SK-N-SH (cell line): ENCODE measurements at regions not wholly inside any gene's neighbourhood (a gene's known extent, or its start where the extent isn't known, plus 50 kb on each side); places are given as distances from the start of the nearest gene placed in this dataset.

Source experiments
- CTCF ChIA-PET: fragments of 300-600, 350-600 bp; formaldehyde crosslinking; extraction: SDS; loops from one replicate; lab custom pipeline; 2021; lab: Yijun Ruan, JAX
- POLR2A ChIA-PET: fragments of 350-600 bp; sonication (Branson Sonifier 250); formaldehyde crosslinking; extraction: SDS; loops from one replicate; lab custom pipeline; 2020; ENCODE audit warnings: antibody characterized with exemption, inconsistent platforms; lab: Yijun Ruan, JAX
- DNase-seq: peaks from one replicate; pipeline ENCODE4 v3.0.0; 2012
- H2AFZ ChIP-seq: fragments of 200-600 bp; sonication (generic); 2 replicates; pipeline ENCODE4 v1.8.1; 2016; ENCODE audit warnings: antibody characterized with exemption, mild to moderate bottlenecking, low read depth
- H3F3A ChIP-seq: fragments of 200-600 bp; sonication (generic); replicated peaks from 2 replicates; pipeline ENCODE3; 2016; ENCODE audit warnings: antibody characterized with exemption, mild to moderate bottlenecking; ENCODE audit not compliant: insufficient read depth
- H3K27ac ChIP-seq, 2 experiments: fragments of 200-500 bp in 1 of 2; fragments of 200-600 bp in 1 of 2; sonication (Bioruptor generic) in 1 of 2; sonication (generic), shearing (Covaris generic) in 1 of 2; 2 replicates each; pipeline versions ENCODE4 v1.5.1 to v1.6.1; 2014 to 2016; ENCODE audit warnings: low read depth in 2 of 2, inconsistent platforms in 1 of 2, low read length in 1 of 2, mild to moderate bottlenecking in 1 of 2, mixed read lengths in 1 of 2
- H3K27me3 ChIP-seq: fragments of 200-600 bp; sonication (generic), shearing (Covaris generic); 2 replicates; pipeline ENCODE4 v1.6.1; 2016; ENCODE audit warnings: mixed run types; ENCODE audit not compliant: insufficient read depth
- H3K36me3 ChIP-seq, 2 experiments: fragments of 200-500 bp in 1 of 2; fragments of 200-600 bp in 1 of 2; sonication (Bioruptor generic) in 1 of 2; sonication (generic) in 1 of 2; replicated peaks in 1 of 2; 2 replicates each; pipeline versions ENCODE3 to v1.5.1; 2014 to 2016; ENCODE audit warnings: low read length in 1 of 2, mild to moderate bottlenecking in 1 of 2; ENCODE audit not compliant: insufficient read depth in 2 of 2, control insufficient read depth in 1 of 2
- H3K4me1 ChIP-seq, 2 experiments: fragments of 200-500 bp in 1 of 2; fragments of 200-600 bp in 1 of 2; sonication (Bioruptor generic) in 1 of 2; sonication (generic), shearing (Covaris generic) in 1 of 2; 2 replicates each; pipeline versions ENCODE4 v1.5.1 to v1.6.1; 2014 to 2016; ENCODE audit warnings: low read depth in 1 of 2, low read length in 1 of 2, mixed run types in 1 of 2; ENCODE audit not compliant: insufficient read depth in 2 of 2, control insufficient read depth in 1 of 2
- H3K4me2 ChIP-seq: fragments of 200-600 bp; sonication (generic), shearing (Covaris generic); 2 replicates; pipeline ENCODE4 v1.6.1; 2017; ENCODE audit warnings: mixed run types
- H3K4me3 ChIP-seq, 2 experiments: fragments of 200-500 bp in 1 of 2; fragments of 200-600 bp in 1 of 2; sonication (Bioruptor generic) in 1 of 2; sonication (generic), shearing (Covaris generic) in 1 of 2; 2 replicates each; pipeline versions ENCODE4 v1.5.1 to v1.8.1; 2014 to 2016; ENCODE audit warnings: low read depth in 2 of 2, inconsistent platforms in 1 of 2, low read length in 1 of 2, mild to moderate bottlenecking in 1 of 2, mixed read lengths in 1 of 2, moderate library complexity in 1 of 2
- H3K79me2 ChIP-seq: fragments of 200-600 bp; sonication (generic); 2 replicates; pipeline ENCODE4 v1.8.1; 2017; ENCODE audit warnings: mild to moderate bottlenecking; ENCODE audit not compliant: insufficient read depth
- H3K9ac ChIP-seq: fragments of 200-600 bp; sonication (generic); 2 replicates; pipeline ENCODE4 v1.6.1; 2017; ENCODE audit warnings: mixed run types
- H3K9me2 ChIP-seq: fragments of 200-600 bp; sonication (generic); 2 replicates; pipeline ENCODE4 v1.6.1; 2017; ENCODE audit warnings: mixed run types
- H3K9me3 ChIP-seq: fragments of 200-600 bp; sonication (generic); 2 replicates; pipeline ENCODE4 v1.6.1; 2017; ENCODE audit warnings: mixed run types, mild to moderate bottlenecking, moderate library complexity
- H4K20me1 ChIP-seq: fragments of 200-600 bp; sonication (generic); 2 replicates; pipeline ENCODE4 v1.6.1; 2017; ENCODE audit warnings: mild to moderate bottlenecking, mixed run types; ENCODE audit not compliant: insufficient read depth
- EZH2phosphoT487 ChIP-seq: fragments of 200-600 bp; sonication (generic); IDR thresholded peaks from 2 replicates; pipeline ENCODE4 v1.6.1; 2017; ENCODE audit warnings: low read depth, mixed run types, mild to moderate bottlenecking, antibody characterized with exemption, moderate library complexity, borderline replicate concordance
- FOXJ3 ChIP-seq: sonication (generic); formaldehyde crosslinking; IDR thresholded peaks from 2 replicates; pipeline ENCODE4 v1.5.1; 2020; ENCODE audit warnings: mild to moderate bottlenecking, missing genetic modification reagents
- FOXM1 ChIP-seq: IDR thresholded peaks from 2 replicates; pipeline ENCODE4 v1.4.0; 2012; ENCODE audit warnings: low read depth, mild to moderate bottlenecking
- GABPA ChIP-seq: IDR thresholded peaks from 2 replicates; pipeline ENCODE4 v1.4.0; 2012; ENCODE audit warnings: low read depth, mild to moderate bottlenecking
- MEF2A ChIP-seq: IDR thresholded peaks from 2 replicates; pipeline ENCODE4 v1.4.0; 2012; ENCODE audit warnings: low read depth, borderline replicate concordance
- MXI1 ChIP-seq: IDR thresholded peaks from 2 replicates; pipeline ENCODE4 v1.6.1; 2012; ENCODE audit warnings: mild to moderate bottlenecking, low read depth, low read length, improper control_type of control experiment
- RAD21 ChIP-seq: IDR thresholded peaks from 2 replicates; pipeline ENCODE4 v1.6.1; 2012; ENCODE audit warnings: mild to moderate bottlenecking, low read length
- RCOR1 ChIP-seq: fragments of 150-350 bp; IDR thresholded peaks from 2 replicates; pipeline ENCODE4 v1.6.1; 2017; ENCODE audit warnings: antibody characterized with exemption, low read length
- RFX5 ChIP-seq: IDR thresholded peaks from 2 replicates; pipeline ENCODE4 v1.6.1; 2012; ENCODE audit warnings: mild to moderate bottlenecking, improper control_type of control experiment, low read length
- RXRA ChIP-seq: IDR thresholded peaks from 2 replicates; pipeline ENCODE4 v1.4.0; 2012; ENCODE audit warnings: low read depth, mild to moderate bottlenecking, borderline replicate concordance
- SMC3 ChIP-seq: IDR thresholded peaks from 2 replicates; pipeline ENCODE4 v1.6.1; 2012; ENCODE audit warnings: low read depth, low read length, improper control_type of control experiment
- TAF1 ChIP-seq: IDR thresholded peaks from 2 replicates; pipeline ENCODE4 v1.6.1; 2012; ENCODE audit warnings: low read depth, mild to moderate bottlenecking, low read length, moderate library complexity, borderline replicate concordance
- TCF12 ChIP-seq: IDR thresholded peaks from 2 replicates; pipeline ENCODE4 v1.4.0; 2012
- YY1 ChIP-seq: IDR thresholded peaks from 2 replicates; pipeline ENCODE4 v1.4.0; 2012; ENCODE audit warnings: low read depth, mild to moderate bottlenecking
- WGBS: methylation state at CpG from one replicate; pipeline ENCODE4 v1.1.6; 2017; ENCODE audit warnings: low lambda C conversion rate; 5-methylcytosine and 5-hydroxymethylcytosine counted together
- TF ChIP-seq, protein P1 (sequence below): fragments of 200-600 bp; sonication (generic); IDR thresholded peaks from 2 replicates; pipeline ENCODE4 v1.6.1; 2017; ENCODE audit warnings: antibody characterized with exemption, mild to moderate bottlenecking, moderate library complexity
- TF ChIP-seq, protein P2 (sequence below): IDR thresholded peaks from 2 replicates; pipeline ENCODE4 v1.6.1; 2012; ENCODE audit warnings: mild to moderate bottlenecking, low read depth, low read length, moderate library complexity
- TF ChIP-seq, protein P3 (sequence below): fragments of 150-350 bp; IDR thresholded peaks from 2 replicates; pipeline ENCODE4 v1.6.1; 2017; ENCODE audit warnings: antibody characterized with exemption, low read length, low read depth, borderline replicate concordance
- TF ChIP-seq, protein P4 (sequence below): IDR thresholded peaks from 2 replicates; pipeline ENCODE4 v1.4.0; 2012; ENCODE audit warnings: low read depth, borderline replicate concordance

DNA sequence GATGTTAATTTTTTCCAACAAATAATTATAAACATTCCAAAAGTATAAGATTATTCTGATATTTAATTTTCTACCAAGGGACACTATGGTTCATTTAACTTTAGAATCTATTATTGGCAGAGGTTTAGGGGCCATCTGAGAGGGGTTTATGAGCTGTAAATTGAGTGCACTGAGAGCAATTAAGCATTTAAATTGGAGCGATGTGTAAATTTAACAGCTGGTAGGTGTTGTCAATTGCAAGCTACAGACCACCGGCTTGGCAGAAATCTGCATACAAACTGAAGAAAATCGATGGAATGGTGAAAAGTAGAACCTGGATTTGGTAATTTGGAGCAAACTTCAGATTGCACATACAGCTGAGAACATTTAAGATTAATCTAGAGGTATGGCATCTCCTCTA, 55.8 kb upstream of the MTF2 start:
- Histone ChIP-seq H2AFZ (no peak overlapping the region), H3K4me3 (no peak overlapping the region), H3K9ac (no peak overlapping the region), H4K20me1 (no peaks in the 10 kb centered on the region), H3K79me2 (no peaks in the 10 kb centered on the region), H3F3A (no peaks in the 10 kb centered on the region), H3K27ac (no peak overlapping the region), H3K4me2 (no peak overlapping the region), H3K36me3 (no peaks in the 10 kb centered on the region), H3K9me3 (no peaks in the 10 kb centered on the region), H3K9me2 (no peaks in the 10 kb centered on the region), H3K27me3 (peaks cover 16% of the 10 kb centered on the region; the same call in 1 of the 2 replicates), H3K4me1 (no peaks in the 10 kb centered on the region)
- ChIA-PET POLR2A (interaction anchor here (1.3 kb wide), 1 partner anchor 56 kb away, joined by 4 read pairs; the partner anchor contains the start of gene MTF2), CTCF (interaction anchor here (0.9 to 2.5 kb wide), 7 partner anchors 15 to 165 kb away, joined by 3 to 14 read pairs (median 4); no protein-coding TSS in a partner anchor)
- no peak for TF ChIP-seq RFX5
- TF ChIP-seq FOXM1, result no peak
- no peak for TF ChIP-seq FOXJ3 (CRISPR knock-in tag)
- no peak for TF ChIP-seq RAD21
- no peak for TF ChIP-seq TAF1
- TF ChIP-seq, protein P1, sequence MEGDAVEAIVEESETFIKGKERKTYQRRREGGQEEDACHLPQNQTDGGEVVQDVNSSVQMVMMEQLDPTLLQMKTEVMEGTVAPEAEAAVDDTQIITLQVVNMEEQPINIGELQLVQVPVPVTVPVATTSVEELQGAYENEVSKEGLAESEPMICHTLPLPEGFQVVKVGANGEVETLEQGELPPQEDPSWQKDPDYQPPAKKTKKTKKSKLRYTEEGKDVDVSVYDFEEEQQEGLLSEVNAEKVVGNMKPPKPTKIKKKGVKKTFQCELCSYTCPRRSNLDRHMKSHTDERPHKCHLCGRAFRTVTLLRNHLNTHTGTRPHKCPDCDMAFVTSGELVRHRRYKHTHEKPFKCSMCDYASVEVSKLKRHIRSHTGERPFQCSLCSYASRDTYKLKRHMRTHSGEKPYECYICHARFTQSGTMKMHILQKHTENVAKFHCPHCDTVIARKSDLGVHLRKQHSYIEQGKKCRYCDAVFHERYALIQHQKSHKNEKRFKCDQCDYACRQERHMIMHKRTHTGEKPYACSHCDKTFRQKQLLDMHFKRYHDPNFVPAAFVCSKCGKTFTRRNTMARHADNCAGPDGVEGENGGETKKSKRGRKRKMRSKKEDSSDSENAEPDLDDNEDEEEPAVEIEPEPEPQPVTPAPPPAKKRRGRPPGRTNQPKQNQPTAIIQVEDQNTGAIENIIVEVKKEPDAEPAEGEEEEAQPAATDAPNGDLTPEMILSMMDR, result no peak
- TF ChIP-seq GABPA, result no peak
- no peak for TF ChIP-seq EZH2phosphoT487
- no peak for TF ChIP-seq RXRA
- TF ChIP-seq, protein P2, sequence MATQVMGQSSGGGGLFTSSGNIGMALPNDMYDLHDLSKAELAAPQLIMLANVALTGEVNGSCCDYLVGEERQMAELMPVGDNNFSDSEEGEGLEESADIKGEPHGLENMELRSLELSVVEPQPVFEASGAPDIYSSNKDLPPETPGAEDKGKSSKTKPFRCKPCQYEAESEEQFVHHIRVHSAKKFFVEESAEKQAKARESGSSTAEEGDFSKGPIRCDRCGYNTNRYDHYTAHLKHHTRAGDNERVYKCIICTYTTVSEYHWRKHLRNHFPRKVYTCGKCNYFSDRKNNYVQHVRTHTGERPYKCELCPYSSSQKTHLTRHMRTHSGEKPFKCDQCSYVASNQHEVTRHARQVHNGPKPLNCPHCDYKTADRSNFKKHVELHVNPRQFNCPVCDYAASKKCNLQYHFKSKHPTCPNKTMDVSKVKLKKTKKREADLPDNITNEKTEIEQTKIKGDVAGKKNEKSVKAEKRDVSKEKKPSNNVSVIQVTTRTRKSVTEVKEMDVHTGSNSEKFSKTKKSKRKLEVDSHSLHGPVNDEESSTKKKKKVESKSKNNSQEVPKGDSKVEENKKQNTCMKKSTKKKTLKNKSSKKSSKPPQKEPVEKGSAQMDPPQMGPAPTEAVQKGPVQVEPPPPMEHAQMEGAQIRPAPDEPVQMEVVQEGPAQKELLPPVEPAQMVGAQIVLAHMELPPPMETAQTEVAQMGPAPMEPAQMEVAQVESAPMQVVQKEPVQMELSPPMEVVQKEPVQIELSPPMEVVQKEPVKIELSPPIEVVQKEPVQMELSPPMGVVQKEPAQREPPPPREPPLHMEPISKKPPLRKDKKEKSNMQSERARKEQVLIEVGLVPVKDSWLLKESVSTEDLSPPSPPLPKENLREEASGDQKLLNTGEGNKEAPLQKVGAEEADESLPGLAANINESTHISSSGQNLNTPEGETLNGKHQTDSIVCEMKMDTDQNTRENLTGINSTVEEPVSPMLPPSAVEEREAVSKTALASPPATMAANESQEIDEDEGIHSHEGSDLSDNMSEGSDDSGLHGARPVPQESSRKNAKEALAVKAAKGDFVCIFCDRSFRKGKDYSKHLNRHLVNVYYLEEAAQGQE, result no peak
- TF ChIP-seq, protein P3, sequence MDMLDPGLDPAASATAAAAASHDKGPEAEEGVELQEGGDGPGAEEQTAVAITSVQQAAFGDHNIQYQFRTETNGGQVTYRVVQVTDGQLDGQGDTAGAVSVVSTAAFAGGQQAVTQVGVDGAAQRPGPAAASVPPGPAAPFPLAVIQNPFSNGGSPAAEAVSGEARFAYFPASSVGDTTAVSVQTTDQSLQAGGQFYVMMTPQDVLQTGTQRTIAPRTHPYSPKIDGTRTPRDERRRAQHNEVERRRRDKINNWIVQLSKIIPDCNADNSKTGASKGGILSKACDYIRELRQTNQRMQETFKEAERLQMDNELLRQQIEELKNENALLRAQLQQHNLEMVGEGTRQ, result no peak
- no peak for TF ChIP-seq MXI1
- no peak for TF ChIP-seq TCF12
- TF ChIP-seq RCOR1, result no peak
- TF ChIP-seq SMC3, result no peak
- TF ChIP-seq YY1, result no peak
- no peak for TF ChIP-seq MEF2A
- TF ChIP-seq, protein P4, sequence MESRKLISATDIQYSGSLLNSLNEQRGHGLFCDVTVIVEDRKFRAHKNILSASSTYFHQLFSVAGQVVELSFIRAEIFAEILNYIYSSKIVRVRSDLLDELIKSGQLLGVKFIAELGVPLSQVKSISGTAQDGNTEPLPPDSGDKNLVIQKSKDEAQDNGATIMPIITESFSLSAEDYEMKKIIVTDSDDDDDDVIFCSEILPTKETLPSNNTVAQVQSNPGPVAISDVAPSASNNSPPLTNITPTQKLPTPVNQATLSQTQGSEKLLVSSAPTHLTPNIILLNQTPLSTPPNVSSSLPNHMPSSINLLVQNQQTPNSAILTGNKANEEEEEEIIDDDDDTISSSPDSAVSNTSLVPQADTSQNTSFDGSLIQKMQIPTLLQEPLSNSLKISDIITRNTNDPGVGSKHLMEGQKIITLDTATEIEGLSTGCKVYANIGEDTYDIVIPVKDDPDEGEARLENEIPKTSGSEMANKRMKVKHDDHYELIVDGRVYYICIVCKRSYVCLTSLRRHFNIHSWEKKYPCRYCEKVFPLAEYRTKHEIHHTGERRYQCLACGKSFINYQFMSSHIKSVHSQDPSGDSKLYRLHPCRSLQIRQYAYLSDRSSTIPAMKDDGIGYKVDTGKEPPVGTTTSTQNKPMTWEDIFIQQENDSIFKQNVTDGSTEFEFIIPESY, result no peak
- DNase-seq, result no peak
- WGBS, result 39% methylated on average over 3 of the region's 3 CpGs
